ENCODE measurements at regions not wholly inside any gene's neighbourhood (a gene's known extent, or its start where the extent isn't known, plus 50 kb on each side); places are given as distances from the start of the nearest gene placed in this dataset.

GRCh38 chr14:98161356-98161755 lies 1110.6 kb downstream of the BCL11B start:
- CTCF ChIA-PET = no interaction called here

DNA sequence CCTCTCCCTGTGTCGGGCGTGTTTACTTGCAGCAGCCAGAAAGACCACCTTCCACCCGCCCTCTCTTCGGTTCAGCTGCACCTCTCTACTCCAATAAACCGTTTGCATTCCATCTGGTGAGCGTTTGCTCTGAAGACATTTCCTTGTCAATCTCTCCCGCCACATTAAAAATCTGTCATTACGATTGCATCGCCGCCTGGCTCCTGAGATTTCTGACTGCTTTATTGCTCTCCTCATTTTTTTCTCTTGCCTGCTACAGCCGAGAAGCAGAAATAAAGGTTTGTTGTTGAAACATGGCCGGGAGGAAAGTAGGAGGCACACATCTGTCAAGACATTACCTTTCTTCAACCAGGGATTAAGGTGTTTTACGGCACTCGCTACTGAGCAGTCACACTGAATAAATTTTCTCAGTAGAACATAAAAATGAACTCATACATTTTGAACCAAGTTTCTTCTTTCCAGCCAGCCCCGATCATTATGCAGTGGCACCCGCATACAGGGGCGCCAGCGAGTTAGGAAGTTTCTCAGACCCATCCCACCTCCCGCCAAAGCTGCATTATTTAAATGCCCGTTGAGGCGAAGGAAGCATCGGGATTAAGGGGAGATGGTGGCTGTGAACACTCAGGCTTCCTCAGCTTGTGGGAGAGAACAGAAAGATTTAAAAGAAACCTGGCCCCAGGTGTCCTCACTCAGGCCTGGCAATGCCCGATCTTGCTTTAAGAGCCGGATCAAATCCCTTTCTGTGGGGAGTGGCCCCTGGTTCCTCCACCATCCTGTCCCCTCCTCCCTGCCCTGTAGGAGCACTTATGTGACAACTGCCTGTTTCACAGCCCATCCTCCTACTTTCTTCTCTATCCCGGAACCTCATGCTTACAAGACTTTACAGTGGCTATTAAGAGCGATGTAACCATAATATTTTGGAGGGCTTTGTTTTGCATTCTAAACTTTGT lies 1108.9 kb downstream of the BCL11B start:
- Mint-ChIP-seq H3K27ac (ENCODE audit: unreplicated experiment) (no peak overlapping the region), H3K4me1 (ENCODE audit: low read depth, unreplicated experiment) (no peaks in the 10 kb centered on the region), H3K27me3 (ENCODE audit: insufficient read depth, unreplicated experiment) (peaks cover 14% of the 10 kb centered on the region), H3K36me3 (ENCODE audit: insufficient read depth, unreplicated experiment) (no peaks in the 10 kb centered on the region), H3K9me3 (ENCODE audit: unreplicated experiment) (no peaks in the 10 kb centered on the region), H3K4me3 (ENCODE audit: unreplicated experiment) (no peak overlapping the region)
- no peak overlapping the region for H3K4me3 ChIP-seq (ENCODE audit: low read depth, low read length)
- no peaks in the 10 kb centered on the region for H3K36me3 ChIP-seq (ENCODE audit: control insufficient read depth, insufficient read depth, low read length)
- no peaks in the 10 kb centered on the region for H3K27me3 ChIP-seq (replicated peaks; ENCODE audit: control insufficient read depth, insufficient read depth, low read length)
- CTCF ChIA-PET = no interaction called here
- POLR2A ChIA-PET = no interaction called here
- TF ChIP-seq CTCF (IDR thresholded peaks at IDR 0.05; ENCODE audit: insufficient read depth in 1 of 2, low read depth in 1 of 2, low read length in 1 of 2, severe bottlenecking in 1 of 2, unreplicated experiment in 1 of 2) = no peak
- H3K9me3 ChIP-seq = no peaks in the 10 kb centered on the region
- no peak for DNase-seq
- BruUV-seq (replicated peaks) = no TSS peak
- intact Hi-C loops (cut with micrococcal nuclease; ENCODE audit: unreplicated experiment) = no loop called here
- H3K4me1 ChIP-seq = no peaks in the 10 kb centered on the region

More at GRCh38 chr14:98161356-98161755, 1110.6 kb downstream of the BCL11B start:
- TF ChIP-seq CTCF (IDR thresholded peaks at IDR 0.05; ENCODE audit: insufficient read depth in 1 of 2, low read depth in 1 of 2, low read length in 1 of 2, severe bottlenecking in 1 of 2, unreplicated experiment in 1 of 2) = no peak
- no peak overlapping the region for H3K4me3 Mint-ChIP-seq (ENCODE audit: unreplicated experiment)
- no peaks in the 10 kb centered on the region for H3K27me3 ChIP-seq (replicated peaks; ENCODE audit: control insufficient read depth, insufficient read depth, low read length)
- no peaks in the 10 kb centered on the region for H3K4me1 ChIP-seq
- H3K27ac Mint-ChIP-seq (ENCODE audit: unreplicated experiment) = no peak overlapping the region
- no peaks in the 10 kb centered on the region for H3K4me1 Mint-ChIP-seq (ENCODE audit: low read depth, unreplicated experiment)
- H3K36me3 ChIP-seq (ENCODE audit: control insufficient read depth, insufficient read depth, low read length) = no peaks in the 10 kb centered on the region
- H3K9me3 ChIP-seq = no peaks in the 10 kb centered on the region
- H3K9me3 Mint-ChIP-seq (ENCODE audit: unreplicated experiment) = no peaks in the 10 kb centered on the region
- intact Hi-C loops (cut with micrococcal nuclease; ENCODE audit: unreplicated experiment) = no loop called here
- DNase-seq = no peak
- no peaks in the 10 kb centered on the region for H3K36me3 Mint-ChIP-seq (ENCODE audit: insufficient read depth, unreplicated experiment)
- POLR2A ChIA-PET = no interaction called here
- H3K27me3 Mint-ChIP-seq (ENCODE audit: insufficient read depth, unreplicated experiment) = peaks cover 16% of the 10 kb centered on the region
- BruUV-seq (replicated peaks) = no TSS peak
- no peak overlapping the region for H3K4me3 ChIP-seq (ENCODE audit: low read depth, low read length)

- Histone ChIP-seq H3K36me3 (ENCODE audit: control insufficient read depth, insufficient read depth, low read length) (no peaks in the 10 kb centered on the region), H3K4me3 (ENCODE audit: low read depth, low read length) (no peak overlapping the region), H3K9me3 (no peaks in the 10 kb centered on the region), H3K27me3 (replicated peaks; ENCODE audit: control insufficient read depth, insufficient read depth, low read length) (no peaks in the 10 kb centered on the region), H3K4me1 (no peaks in the 10 kb centered on the region)
- Mint-ChIP-seq H3K4me3 (ENCODE audit: unreplicated experiment) (no peak overlapping the region), H3K27ac (ENCODE audit: unreplicated experiment) (no peak overlapping the region), H3K4me1 (ENCODE audit: low read depth, unreplicated experiment) (no peaks in the 10 kb centered on the region), H3K9me3 (ENCODE audit: unreplicated experiment) (no peaks in the 10 kb centered on the region), H3K27me3 (ENCODE audit: insufficient read depth, unreplicated experiment) (peaks cover 14% of the 10 kb centered on the region), H3K36me3 (ENCODE audit: insufficient read depth, unreplicated experiment) (no peaks in the 10 kb centered on the region)
- intact Hi-C loops (cut with micrococcal nuclease; ENCODE audit: unreplicated experiment) = no loop called here
- TF ChIP-seq CTCF (IDR thresholded peaks at IDR 0.05; ENCODE audit: insufficient read depth in 1 of 2, low read depth in 1 of 2, low read length in 1 of 2, severe bottlenecking in 1 of 2, unreplicated experiment in 1 of 2) = no peak
- BruUV-seq (replicated peaks) = no TSS peak
- no peak for DNase-seq
- CTCF ChIA-PET = no interaction called here
- POLR2A ChIA-PET = no interaction called here
These were observed 1108.1 kb downstream of the BCL11B start for GRCh38 chr14:98163873-98164272.

Measured in Caco-2 (cell line).